HG02798 (cell line): ENCODE measurements at regions not wholly inside any gene's neighbourhood (a gene's known extent, or its start where the extent isn't known, plus 50 kb on each side); places are given as distances from the start of the nearest gene placed in this dataset.

Source experiments
- ATAC-seq: cut with Tn5 transposase; IDR thresholded peaks from one replicate; pipeline ENCODE4 v1.9.1; 2021; ENCODE audit warnings: mild to moderate bottlenecking; ENCODE audit not compliant: unreplicated experiment, poor library complexity

- ATAC-seq: no peak
Observed at GRCh38 chr20:57843941-57844625, 134.3 kb upstream of the PMEPA1 start.

GRCh38 chr20:57842720-57843119 is 132.9 kb upstream of the PMEPA1 start:
- ATAC-seq: no peak

- ATAC-seq: no peak
Observed at GRCh38 chr20:57841297-57841866, 131.6 kb upstream of the PMEPA1 start.

GRCh38 chr20:57840504-57841296 is 130.9 kb upstream of the PMEPA1 start:
- ATAC-seq: no peak

- ATAC-seq: no peak
Observed at GRCh38 chr20:57840066-57840465, 130.3 kb upstream of the PMEPA1 start.

GRCh38 chr20:57838670-57839151 is 128.9 kb upstream of the PMEPA1 start:
- no peak for ATAC-seq

GRCh38 chr20:57837208-57838035 is 127.6 kb upstream of the PMEPA1 start:
- ATAC-seq: no peak

GRCh38 chr20:57835588-57836455 is 126.0 kb upstream of the PMEPA1 start:
- no peak for ATAC-seq

- ATAC-seq: no peak
Observed at GRCh38 chr20:57835074-57835452, 125.2 kb upstream of the PMEPA1 start.

- ATAC-seq: no peak
Observed at GRCh38 chr20:57834306-57835073, 124.7 kb upstream of the PMEPA1 start.

- ATAC-seq: no peak
Observed at GRCh38 chr20:57831993-57832585, 122.3 kb upstream of the PMEPA1 start.

GRCh38 chr20:57831326-57831992 is 121.6 kb upstream of the PMEPA1 start:
- ATAC-seq: no peak

- ATAC-seq: no peak
Observed at GRCh38 chr20:57830515-57830895, 120.7 kb upstream of the PMEPA1 start.

GRCh38 chr20:57829805-57830514 is 120.1 kb upstream of the PMEPA1 start:
- ATAC-seq: no peak

GRCh38 chr20:57829336-57829735 is 119.5 kb upstream of the PMEPA1 start:
- ATAC-seq: no peak

- no peak for ATAC-seq
Observed at GRCh38 chr20:57828696-57829095, 118.9 kb upstream of the PMEPA1 start.

GRCh38 chr20:57826666-57827287 is 117.0 kb upstream of the PMEPA1 start:
- ATAC-seq: no peak
